ENCODE measurements at regions not wholly inside any gene's neighbourhood (a gene's known extent, or its start where the extent isn't known, plus 50 kb on each side); places are given as distances from the start of the nearest gene placed in this dataset.

- Histone ChIP-seq H3K79me2 (ENCODE audit: insufficient read depth) (no peaks in the 10 kb centered on the region), H3K27me3 (ENCODE audit: insufficient read depth) (no peaks in the 10 kb centered on the region), H4K20me1 (ENCODE audit: insufficient read depth) (no peaks in the 10 kb centered on the region), H3K9ac (no peak overlapping the region), H3K4me1 (ENCODE audit: control insufficient read depth in 1 of 2, insufficient read depth in 2 of 2, low read depth in 1 of 2, low read length in 1 of 2) (peaks cover 0 to 2% of the 10 kb centered on the region in 2 experiments; a peak in 1 of 4 replicates), H3K9me3 (no peaks in the 10 kb centered on the region), H3K4me3 (ENCODE audit: low read depth in 2 of 2, low read length in 1 of 2) (no peak overlapping the region), H3F3A (replicated peaks; ENCODE audit: insufficient read depth) (no peaks in the 10 kb centered on the region), H3K4me2 (no peak overlapping the region), H3K36me3 (replicated peaks in 1 of 2; ENCODE audit: control insufficient read depth in 1 of 2, insufficient read depth in 2 of 2, low read length in 1 of 2) (no peaks in the 10 kb centered on the region), H3K27ac (ENCODE audit: low read depth in 2 of 2, low read length in 1 of 2) (no peak overlapping the region), H3K9me2 (no peaks in the 10 kb centered on the region), H2AFZ (ENCODE audit: low read depth) (no peak overlapping the region)
- CTCF ChIA-PET, result interaction anchor here (0.6 to 1.2 kb wide), 3 partner anchors 20 to 1178 kb away, joined by 3 to 4 read pairs (median 3); no protein-coding TSS in a partner anchor
- POLR2A ChIA-PET, result no interaction called here
- TF ChIP-seq SMC3 (IDR thresholded peaks at IDR 0.05; ENCODE audit: low read depth, low read length) (no peak), TEAD4 (IDR thresholded peaks at IDR 0.05; ENCODE audit: borderline replicate concordance, insufficient read depth) (no peak), POLR2AphosphoS5 (IDR thresholded peaks at IDR 0.05; ENCODE audit: low read depth, low read length) (no peak), CHD2 (IDR thresholded peaks at IDR 0.05; ENCODE audit: low read length, partially characterized antibody) (no peak), MXI1 (IDR thresholded peaks at IDR 0.05; ENCODE audit: low read depth, low read length) (no peak)
- TF ChIP-seq, protein P1, sequence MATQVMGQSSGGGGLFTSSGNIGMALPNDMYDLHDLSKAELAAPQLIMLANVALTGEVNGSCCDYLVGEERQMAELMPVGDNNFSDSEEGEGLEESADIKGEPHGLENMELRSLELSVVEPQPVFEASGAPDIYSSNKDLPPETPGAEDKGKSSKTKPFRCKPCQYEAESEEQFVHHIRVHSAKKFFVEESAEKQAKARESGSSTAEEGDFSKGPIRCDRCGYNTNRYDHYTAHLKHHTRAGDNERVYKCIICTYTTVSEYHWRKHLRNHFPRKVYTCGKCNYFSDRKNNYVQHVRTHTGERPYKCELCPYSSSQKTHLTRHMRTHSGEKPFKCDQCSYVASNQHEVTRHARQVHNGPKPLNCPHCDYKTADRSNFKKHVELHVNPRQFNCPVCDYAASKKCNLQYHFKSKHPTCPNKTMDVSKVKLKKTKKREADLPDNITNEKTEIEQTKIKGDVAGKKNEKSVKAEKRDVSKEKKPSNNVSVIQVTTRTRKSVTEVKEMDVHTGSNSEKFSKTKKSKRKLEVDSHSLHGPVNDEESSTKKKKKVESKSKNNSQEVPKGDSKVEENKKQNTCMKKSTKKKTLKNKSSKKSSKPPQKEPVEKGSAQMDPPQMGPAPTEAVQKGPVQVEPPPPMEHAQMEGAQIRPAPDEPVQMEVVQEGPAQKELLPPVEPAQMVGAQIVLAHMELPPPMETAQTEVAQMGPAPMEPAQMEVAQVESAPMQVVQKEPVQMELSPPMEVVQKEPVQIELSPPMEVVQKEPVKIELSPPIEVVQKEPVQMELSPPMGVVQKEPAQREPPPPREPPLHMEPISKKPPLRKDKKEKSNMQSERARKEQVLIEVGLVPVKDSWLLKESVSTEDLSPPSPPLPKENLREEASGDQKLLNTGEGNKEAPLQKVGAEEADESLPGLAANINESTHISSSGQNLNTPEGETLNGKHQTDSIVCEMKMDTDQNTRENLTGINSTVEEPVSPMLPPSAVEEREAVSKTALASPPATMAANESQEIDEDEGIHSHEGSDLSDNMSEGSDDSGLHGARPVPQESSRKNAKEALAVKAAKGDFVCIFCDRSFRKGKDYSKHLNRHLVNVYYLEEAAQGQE (IDR thresholded peaks at IDR 0.05; ENCODE audit: low read depth, low read length), result no peak
- WGBS (ENCODE audit: low lambda C conversion rate), result 95% methylated on average over 2 of the region's 2 CpGs
- DNase-seq, result no peak
Measured at GRCh38 chr4:123876671-123877101, 480.1 kb downstream of the SPRY1 start.

DNA sequence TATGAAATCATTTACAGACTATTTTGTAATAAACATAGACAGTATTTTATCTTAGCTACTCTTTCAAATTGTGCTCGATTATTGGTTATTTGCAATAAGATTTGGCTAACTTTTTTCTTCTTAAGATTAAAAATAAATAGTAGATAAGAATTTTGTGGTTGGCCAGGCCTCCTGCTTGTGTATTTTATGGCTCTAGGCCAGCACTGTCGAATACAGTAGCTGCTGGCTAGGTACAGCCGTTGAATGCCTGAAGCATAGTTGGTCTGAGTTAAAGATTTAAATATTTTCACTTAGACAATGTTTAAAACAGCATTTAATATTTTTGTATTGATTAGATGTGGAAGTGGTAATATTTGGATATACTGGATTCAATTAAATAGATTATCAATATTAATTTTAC, 481.0 kb downstream of the SPRY1 start:
- Histone ChIP-seq H3K27me3 (ENCODE audit: insufficient read depth) (no peaks in the 10 kb centered on the region), H3K9me3 (no peaks in the 10 kb centered on the region), H3K36me3 (replicated peaks in 1 of 2; ENCODE audit: control insufficient read depth in 1 of 2, insufficient read depth in 2 of 2, low read length in 1 of 2) (no peaks in the 10 kb centered on the region), H3K9me2 (no peaks in the 10 kb centered on the region), H3K4me2 (no peak overlapping the region), H3K4me1 (ENCODE audit: control insufficient read depth in 1 of 2, insufficient read depth in 2 of 2, low read depth in 1 of 2, low read length in 1 of 2) (peaks cover 0 to 2% of the 10 kb centered on the region in 2 experiments; a peak in 1 of 4 replicates), H4K20me1 (ENCODE audit: insufficient read depth) (no peaks in the 10 kb centered on the region), H3K27ac (ENCODE audit: low read depth in 2 of 2, low read length in 1 of 2) (no peak overlapping the region), H2AFZ (ENCODE audit: low read depth) (no peak overlapping the region), H3K4me3 (ENCODE audit: low read depth in 2 of 2, low read length in 1 of 2) (no peak overlapping the region), H3K9ac (no peak overlapping the region), H3F3A (replicated peaks; ENCODE audit: insufficient read depth) (no peaks in the 10 kb centered on the region), H3K79me2 (ENCODE audit: insufficient read depth) (no peaks in the 10 kb centered on the region)
- 63% methylated on average over 3 of the region's 3 CpGs for WGBS (ENCODE audit: low lambda C conversion rate)
- CTCF ChIA-PET, result interaction anchor here (0.6 kb wide), 1 partner anchor 1179 kb away, joined by 3 read pairs; no protein-coding TSS in a partner anchor
- no peak for DNase-seq
- POLR2A ChIA-PET, result no interaction called here
- no peak for TF ChIP-seq MXI1 (IDR thresholded peaks at IDR 0.05; ENCODE audit: low read depth, low read length)
- TF ChIP-seq, protein P2, sequence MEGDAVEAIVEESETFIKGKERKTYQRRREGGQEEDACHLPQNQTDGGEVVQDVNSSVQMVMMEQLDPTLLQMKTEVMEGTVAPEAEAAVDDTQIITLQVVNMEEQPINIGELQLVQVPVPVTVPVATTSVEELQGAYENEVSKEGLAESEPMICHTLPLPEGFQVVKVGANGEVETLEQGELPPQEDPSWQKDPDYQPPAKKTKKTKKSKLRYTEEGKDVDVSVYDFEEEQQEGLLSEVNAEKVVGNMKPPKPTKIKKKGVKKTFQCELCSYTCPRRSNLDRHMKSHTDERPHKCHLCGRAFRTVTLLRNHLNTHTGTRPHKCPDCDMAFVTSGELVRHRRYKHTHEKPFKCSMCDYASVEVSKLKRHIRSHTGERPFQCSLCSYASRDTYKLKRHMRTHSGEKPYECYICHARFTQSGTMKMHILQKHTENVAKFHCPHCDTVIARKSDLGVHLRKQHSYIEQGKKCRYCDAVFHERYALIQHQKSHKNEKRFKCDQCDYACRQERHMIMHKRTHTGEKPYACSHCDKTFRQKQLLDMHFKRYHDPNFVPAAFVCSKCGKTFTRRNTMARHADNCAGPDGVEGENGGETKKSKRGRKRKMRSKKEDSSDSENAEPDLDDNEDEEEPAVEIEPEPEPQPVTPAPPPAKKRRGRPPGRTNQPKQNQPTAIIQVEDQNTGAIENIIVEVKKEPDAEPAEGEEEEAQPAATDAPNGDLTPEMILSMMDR (IDR thresholded peaks at IDR 0.05), result no peak
- TF ChIP-seq RXRA (IDR thresholded peaks at IDR 0.05; ENCODE audit: borderline replicate concordance, low read depth), result no peak
- TF ChIP-seq GATA2 (CRISPR knock-in tag; IDR thresholded peaks at IDR 0.05), result no peak
- TF ChIP-seq CHD2 (IDR thresholded peaks at IDR 0.05; ENCODE audit: low read length, partially characterized antibody), result no peak
- no peak for TF ChIP-seq FOXJ3 (CRISPR knock-in tag; IDR thresholded peaks at IDR 0.05)
- TF ChIP-seq NFIC (IDR thresholded peaks at IDR 0.05; ENCODE audit: borderline replicate concordance), result no peak
- no peak for TF ChIP-seq FOSL2 (IDR thresholded peaks at IDR 0.05; ENCODE audit: borderline replicate concordance, low read depth)
- no peak for TF ChIP-seq YY1 (IDR thresholded peaks at IDR 0.05; ENCODE audit: low read depth)
- no peak for TF ChIP-seq PBX3 (IDR thresholded peaks at IDR 0.05)
- no peak for TF ChIP-seq RAD21 (IDR thresholded peaks at IDR 0.05; ENCODE audit: low read length)
- TF ChIP-seq EZH2phosphoT487 (IDR thresholded peaks at IDR 0.05; ENCODE audit: borderline replicate concordance, low read depth), result no peak
- no peak for TF ChIP-seq ELF1 (IDR thresholded peaks at IDR 0.05)
- TF ChIP-seq, protein P3, sequence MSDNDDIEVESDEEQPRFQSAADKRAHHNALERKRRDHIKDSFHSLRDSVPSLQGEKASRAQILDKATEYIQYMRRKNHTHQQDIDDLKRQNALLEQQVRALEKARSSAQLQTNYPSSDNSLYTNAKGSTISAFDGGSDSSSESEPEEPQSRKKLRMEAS (IDR thresholded peaks at IDR 0.05; ENCODE audit: low read depth), result no peak
- TF ChIP-seq, protein P4, sequence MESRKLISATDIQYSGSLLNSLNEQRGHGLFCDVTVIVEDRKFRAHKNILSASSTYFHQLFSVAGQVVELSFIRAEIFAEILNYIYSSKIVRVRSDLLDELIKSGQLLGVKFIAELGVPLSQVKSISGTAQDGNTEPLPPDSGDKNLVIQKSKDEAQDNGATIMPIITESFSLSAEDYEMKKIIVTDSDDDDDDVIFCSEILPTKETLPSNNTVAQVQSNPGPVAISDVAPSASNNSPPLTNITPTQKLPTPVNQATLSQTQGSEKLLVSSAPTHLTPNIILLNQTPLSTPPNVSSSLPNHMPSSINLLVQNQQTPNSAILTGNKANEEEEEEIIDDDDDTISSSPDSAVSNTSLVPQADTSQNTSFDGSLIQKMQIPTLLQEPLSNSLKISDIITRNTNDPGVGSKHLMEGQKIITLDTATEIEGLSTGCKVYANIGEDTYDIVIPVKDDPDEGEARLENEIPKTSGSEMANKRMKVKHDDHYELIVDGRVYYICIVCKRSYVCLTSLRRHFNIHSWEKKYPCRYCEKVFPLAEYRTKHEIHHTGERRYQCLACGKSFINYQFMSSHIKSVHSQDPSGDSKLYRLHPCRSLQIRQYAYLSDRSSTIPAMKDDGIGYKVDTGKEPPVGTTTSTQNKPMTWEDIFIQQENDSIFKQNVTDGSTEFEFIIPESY (IDR thresholded peaks at IDR 0.05; ENCODE audit: borderline replicate concordance, low read depth), result no peak
- no peak for TF ChIP-seq JUND (IDR thresholded peaks at IDR 0.05)
- no peak for TF ChIP-seq POLR2AphosphoS5 (IDR thresholded peaks at IDR 0.05; ENCODE audit: low read depth, low read length)

Measured in SK-N-SH (cell line).